GM12873 (cell line): ENCODE measurements at regions not wholly inside any gene's neighbourhood (a gene's known extent, or its start where the extent isn't known, plus 50 kb on each side); places are given as distances from the start of the nearest gene placed in this dataset.

Experiments
- TF ChIP-seq, protein P1 (sequence below): IDR thresholded peaks from 2 replicates; pipeline ENCODE4 v1.5.1; 2012; ENCODE audit warnings: low read depth, mild to moderate bottlenecking, moderate library complexity, low read length, control low read depth; ENCODE audit not compliant: insufficient read depth; ENCODE audit errors: missing control alignments

DNA sequence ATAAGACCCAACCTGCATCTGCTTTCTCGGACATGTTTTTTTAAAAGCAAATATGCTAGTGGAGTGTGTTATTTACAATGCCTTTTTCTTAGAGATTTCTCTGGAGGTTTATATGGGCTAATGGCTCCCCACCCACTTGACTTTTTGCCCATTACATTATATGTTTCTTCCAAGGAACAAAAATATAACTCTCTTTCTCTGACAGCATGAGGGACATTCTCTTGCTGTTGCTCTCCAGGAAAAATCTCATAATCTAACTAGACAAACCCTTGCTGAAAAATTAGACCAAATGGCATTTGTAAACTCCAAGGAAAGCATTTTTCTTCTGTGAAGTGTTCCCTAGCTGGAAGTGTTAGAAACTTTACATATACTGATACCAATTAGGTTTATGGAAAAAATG lies 213.7 kb downstream of the PRL start:
- TF ChIP-seq, protein P1, sequence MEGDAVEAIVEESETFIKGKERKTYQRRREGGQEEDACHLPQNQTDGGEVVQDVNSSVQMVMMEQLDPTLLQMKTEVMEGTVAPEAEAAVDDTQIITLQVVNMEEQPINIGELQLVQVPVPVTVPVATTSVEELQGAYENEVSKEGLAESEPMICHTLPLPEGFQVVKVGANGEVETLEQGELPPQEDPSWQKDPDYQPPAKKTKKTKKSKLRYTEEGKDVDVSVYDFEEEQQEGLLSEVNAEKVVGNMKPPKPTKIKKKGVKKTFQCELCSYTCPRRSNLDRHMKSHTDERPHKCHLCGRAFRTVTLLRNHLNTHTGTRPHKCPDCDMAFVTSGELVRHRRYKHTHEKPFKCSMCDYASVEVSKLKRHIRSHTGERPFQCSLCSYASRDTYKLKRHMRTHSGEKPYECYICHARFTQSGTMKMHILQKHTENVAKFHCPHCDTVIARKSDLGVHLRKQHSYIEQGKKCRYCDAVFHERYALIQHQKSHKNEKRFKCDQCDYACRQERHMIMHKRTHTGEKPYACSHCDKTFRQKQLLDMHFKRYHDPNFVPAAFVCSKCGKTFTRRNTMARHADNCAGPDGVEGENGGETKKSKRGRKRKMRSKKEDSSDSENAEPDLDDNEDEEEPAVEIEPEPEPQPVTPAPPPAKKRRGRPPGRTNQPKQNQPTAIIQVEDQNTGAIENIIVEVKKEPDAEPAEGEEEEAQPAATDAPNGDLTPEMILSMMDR = no peak

DNA sequence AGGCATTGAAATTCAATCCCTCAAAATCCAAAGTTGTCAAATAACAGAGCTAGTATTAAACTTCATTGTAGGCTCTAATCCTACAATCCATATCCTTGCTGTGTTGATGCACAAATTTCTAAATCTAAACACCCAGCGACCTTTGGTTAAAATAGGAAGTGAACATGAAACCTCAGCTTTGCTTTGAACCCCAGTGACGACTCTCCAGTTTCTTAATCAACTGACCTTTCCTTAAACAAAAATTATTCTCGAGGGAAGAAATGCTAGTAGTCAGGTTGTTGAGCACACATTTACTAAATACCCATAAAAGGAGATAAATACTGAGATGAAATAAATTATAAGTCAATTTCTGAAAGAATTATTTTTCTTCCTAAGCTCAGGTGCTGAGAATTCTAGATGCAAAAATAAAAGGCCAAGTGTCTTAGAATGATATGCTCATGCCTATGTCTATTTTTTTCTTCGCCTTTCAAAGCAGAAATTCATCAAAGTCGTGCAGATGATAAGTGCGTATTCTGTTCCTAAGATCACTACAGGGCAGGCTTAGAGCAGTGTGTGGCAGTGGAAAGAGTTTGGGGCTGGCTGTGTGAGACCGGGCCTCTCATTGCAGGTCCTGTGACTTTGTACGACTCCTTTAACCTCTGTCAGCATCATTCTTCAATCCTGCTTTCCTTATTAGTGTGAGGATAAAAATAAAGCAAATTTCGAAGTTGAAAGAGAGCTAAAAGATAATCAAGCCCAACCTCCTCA lies 208.7 kb downstream of the PRL start:
- TF ChIP-seq, protein P1 = no peak

DNA sequence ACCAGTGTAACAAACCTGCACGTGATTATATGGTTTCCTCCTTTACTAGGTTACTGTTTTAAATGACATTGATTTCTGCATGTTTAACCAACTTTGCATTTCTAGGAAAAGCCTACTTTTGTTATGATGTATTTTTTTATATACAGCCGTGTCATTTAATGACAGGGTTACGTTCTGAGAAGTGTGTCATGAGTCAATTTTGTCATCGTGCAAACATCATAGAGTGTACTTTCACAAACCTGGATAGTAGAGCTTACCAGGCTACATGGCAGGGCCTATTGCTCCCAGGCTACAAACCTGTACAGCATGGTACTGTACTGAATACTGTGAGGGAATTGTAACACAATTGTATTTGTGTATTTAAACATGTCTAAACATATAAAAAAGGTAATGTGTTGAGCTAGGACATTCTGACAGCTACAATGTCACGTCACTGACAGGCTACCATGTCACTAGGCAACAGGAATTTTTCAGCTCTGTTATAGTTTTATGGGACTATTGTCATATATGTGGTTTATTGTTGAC lies 205.3 kb downstream of the PRL start:
- TF ChIP-seq, protein P1 = no peak

DNA sequence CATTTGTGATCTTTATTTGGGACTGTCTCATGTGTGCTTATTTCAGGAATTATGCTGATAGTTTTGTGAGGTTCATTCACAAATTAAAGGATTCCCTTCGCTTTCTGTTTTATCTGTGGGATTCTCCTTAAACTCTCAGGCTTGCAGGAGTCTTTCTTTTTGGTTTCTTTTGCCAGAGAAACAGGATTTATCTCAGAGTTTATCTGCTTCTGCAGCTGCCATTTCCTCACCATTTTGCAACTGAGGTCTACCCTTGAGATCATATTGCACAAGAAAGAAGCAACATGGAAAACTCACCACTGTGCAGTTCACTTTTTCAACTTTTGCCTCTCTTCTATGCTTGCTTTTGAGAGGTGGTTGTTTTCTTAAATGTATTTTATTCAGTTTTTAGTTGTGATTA lies 201.0 kb downstream of the PRL start:
- TF ChIP-seq, protein P1 = no peak

DNA sequence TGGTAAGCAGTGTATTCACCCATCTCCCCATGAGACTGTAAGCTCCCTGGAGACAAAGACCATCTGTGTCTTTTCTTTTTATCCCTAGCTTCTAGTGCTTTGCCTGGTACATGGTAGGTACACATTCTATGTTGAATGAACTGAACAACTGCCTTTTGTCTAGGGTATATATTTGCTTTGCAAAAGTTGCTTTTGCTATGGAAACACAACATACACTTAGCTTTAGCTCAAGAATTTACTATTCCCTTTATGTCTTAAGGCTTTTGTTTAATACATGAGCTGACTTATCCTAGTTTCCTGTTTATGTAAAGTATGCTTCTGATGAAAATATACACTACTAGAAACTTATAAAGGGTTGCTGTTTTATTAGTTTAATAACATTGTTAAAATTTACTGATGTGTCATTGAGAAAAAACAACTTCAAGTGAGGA lies 198.2 kb downstream of the PRL start:
- TF ChIP-seq, protein P1 = no peak

DNA sequence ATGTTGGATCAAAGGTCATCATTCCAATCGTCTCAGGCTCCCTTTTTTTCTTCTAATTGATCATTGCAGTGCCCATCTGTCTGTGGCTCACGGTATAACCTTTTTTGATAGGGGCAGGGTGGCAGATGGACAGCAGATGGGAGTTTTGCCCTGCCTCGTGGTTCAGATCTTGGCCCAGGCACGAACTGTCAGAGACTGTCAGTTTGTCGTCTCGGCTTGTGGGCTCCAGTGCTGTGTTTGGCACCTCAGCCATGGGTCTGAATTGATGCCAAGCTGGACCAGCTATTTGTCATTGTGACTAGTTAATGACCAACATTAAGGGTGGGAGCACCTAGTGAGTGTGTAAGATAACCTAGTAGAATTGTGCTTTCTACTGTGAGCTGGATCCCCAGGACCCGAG lies 197.6 kb downstream of the PRL start:
- TF ChIP-seq, protein P1 = no peak

DNA sequence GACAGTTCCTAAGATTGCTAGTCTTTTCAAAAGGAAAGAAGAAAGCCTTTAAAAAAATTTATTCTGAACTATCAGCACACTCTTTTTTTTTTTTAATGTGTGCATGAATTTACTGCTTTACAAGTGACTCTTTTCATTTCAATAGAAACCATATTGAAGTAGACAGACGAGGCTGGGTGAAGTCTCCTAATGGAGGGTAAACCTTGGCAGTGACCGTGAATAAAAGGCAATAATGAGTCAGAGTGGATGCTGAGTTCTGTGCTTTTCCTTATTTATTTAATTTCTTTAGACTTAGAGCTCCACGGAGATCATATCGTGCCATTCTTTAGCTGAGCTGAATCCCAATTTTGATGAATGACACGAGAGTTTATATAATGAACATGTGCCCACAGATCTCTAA lies 196.9 kb downstream of the PRL start:
- TF ChIP-seq, protein P1 = no peak
